ENCODE measurements at regions not wholly inside any gene's neighbourhood (a gene's known extent, or its start where the extent isn't known, plus 50 kb on each side); places are given as distances from the start of the nearest gene placed in this dataset.

GRCh38 chr10:130435961-130436360, 299.8 kb downstream of the GLRX3 start:
- TF ChIP-seq, protein P1, sequence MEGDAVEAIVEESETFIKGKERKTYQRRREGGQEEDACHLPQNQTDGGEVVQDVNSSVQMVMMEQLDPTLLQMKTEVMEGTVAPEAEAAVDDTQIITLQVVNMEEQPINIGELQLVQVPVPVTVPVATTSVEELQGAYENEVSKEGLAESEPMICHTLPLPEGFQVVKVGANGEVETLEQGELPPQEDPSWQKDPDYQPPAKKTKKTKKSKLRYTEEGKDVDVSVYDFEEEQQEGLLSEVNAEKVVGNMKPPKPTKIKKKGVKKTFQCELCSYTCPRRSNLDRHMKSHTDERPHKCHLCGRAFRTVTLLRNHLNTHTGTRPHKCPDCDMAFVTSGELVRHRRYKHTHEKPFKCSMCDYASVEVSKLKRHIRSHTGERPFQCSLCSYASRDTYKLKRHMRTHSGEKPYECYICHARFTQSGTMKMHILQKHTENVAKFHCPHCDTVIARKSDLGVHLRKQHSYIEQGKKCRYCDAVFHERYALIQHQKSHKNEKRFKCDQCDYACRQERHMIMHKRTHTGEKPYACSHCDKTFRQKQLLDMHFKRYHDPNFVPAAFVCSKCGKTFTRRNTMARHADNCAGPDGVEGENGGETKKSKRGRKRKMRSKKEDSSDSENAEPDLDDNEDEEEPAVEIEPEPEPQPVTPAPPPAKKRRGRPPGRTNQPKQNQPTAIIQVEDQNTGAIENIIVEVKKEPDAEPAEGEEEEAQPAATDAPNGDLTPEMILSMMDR (conservative IDR thresholded peaks at IDR 0.05; ENCODE audit: low read depth, low read length) = no peak
- no peaks in the 10 kb centered on the region; the same call in 1 of the 2 replicates for H3K27me3 ChIP-seq (ENCODE audit: insufficient read depth, low read depth)

DNA sequence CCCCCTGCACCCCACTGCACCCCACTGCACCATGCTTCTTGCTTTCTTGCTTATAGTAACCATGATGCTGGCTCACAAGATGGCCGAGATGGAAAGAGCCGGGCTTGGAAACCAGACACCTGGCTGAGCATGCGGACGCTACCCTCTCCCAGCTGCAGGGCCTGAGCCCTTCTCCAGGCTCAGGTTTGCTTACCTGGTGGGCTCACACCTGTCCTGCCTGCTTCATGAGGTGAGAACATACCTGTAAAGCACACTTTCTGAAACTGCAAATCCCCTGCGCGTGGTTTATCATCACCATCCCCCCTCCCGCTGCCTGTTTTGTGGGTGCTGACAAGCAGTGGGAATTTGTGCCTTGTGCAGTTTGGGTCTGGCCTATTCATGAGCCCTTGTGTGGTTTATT, 302.7 kb downstream of the GLRX3 start:
- Histone ChIP-seq H3K4me1 (ENCODE audit: low read depth, poor library complexity, severe bottlenecking) (no peaks in the 10 kb centered on the region), H2AFZ (ENCODE audit: low read depth) (no peak overlapping the region), H3K4me2 (no peak overlapping the region), H3K27ac (no peak overlapping the region), H3K9ac (no peak overlapping the region), H3K27me3 (ENCODE audit: insufficient read depth, low read depth) (peaks cover 4% of the 10 kb centered on the region; the same call in 1 of the 2 replicates), H3K4me3 (IDR thresholded peaks at IDR 0.05; ENCODE audit: insufficient read depth, low read depth, low read length) (no peak overlapping the region), H3K36me3 (ENCODE audit: insufficient read depth) (no peaks in the 10 kb centered on the region), H3K79me2 (ENCODE audit: insufficient read depth, low read depth) (no peaks in the 10 kb centered on the region), H4K20me1 (ENCODE audit: insufficient read depth) (no peaks in the 10 kb centered on the region)
- TF ChIP-seq, protein P1 (conservative IDR thresholded peaks at IDR 0.05; ENCODE audit: low read depth, low read length) = no peak

More at GRCh38 chr10:130435961-130436360, 299.8 kb downstream of the GLRX3 start:
- Histone ChIP-seq H3K36me3 (ENCODE audit: insufficient read depth) (no peaks in the 10 kb centered on the region), H4K20me1 (ENCODE audit: insufficient read depth) (no peaks in the 10 kb centered on the region), H3K4me1 (ENCODE audit: low read depth, poor library complexity, severe bottlenecking) (no peaks in the 10 kb centered on the region), H3K4me2 (no peak overlapping the region), H3K4me3 (IDR thresholded peaks at IDR 0.05; ENCODE audit: insufficient read depth, low read depth, low read length) (no peak overlapping the region), H2AFZ (ENCODE audit: low read depth) (no peak overlapping the region), H3K9ac (no peak overlapping the region), H3K79me2 (ENCODE audit: insufficient read depth, low read depth) (no peaks in the 10 kb centered on the region), H3K27ac (no peak overlapping the region)

GRCh38 chr10:130439766-130440165, 303.6 kb downstream of the GLRX3 start:
- Histone ChIP-seq H3K4me3 (IDR thresholded peaks at IDR 0.05; ENCODE audit: insufficient read depth, low read depth, low read length) (no peak overlapping the region), H3K4me2 (no peak overlapping the region)
- TF ChIP-seq, protein P1 (conservative IDR thresholded peaks at IDR 0.05; ENCODE audit: low read depth, low read length) = no peak

DNA sequence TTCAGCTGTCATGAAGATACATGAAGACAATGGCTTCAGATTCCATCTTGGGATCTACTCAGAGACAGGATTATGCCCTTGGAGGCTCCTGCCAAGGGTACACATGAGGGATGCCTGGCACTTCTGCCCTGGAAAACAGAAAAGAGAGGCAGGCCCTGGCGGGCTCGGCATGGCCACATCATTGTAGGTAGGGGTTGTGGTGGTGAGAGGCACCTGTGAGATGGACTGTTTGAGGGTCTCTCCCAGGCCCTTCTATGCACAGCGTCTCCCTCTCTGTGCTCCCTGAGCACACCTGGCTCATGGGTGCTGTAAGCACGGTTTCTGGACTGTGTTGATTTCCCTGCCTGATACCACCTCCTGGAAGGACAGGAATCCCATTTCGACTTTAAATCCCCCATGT, 304.3 kb downstream of the GLRX3 start:
- Histone ChIP-seq H4K20me1 (ENCODE audit: insufficient read depth) (no peaks in the 10 kb centered on the region), H3K4me1 (ENCODE audit: low read depth, poor library complexity, severe bottlenecking) (no peaks in the 10 kb centered on the region), H3K27ac (no peak overlapping the region), H3K9ac (no peak overlapping the region), H3K4me2 (no peak overlapping the region), H2AFZ (ENCODE audit: low read depth) (no peak overlapping the region), H3K36me3 (ENCODE audit: insufficient read depth) (no peaks in the 10 kb centered on the region), H3K27me3 (ENCODE audit: insufficient read depth, low read depth) (peaks cover 4% of the 10 kb centered on the region; the same call in 1 of the 2 replicates), H3K4me3 (IDR thresholded peaks at IDR 0.05; ENCODE audit: insufficient read depth, low read depth, low read length) (no peak overlapping the region), H3K79me2 (ENCODE audit: insufficient read depth, low read depth) (no peaks in the 10 kb centered on the region)
- TF ChIP-seq, protein P1 (conservative IDR thresholded peaks at IDR 0.05; ENCODE audit: low read depth, low read length) = no peak

More at GRCh38 chr10:130439766-130440165, 303.6 kb downstream of the GLRX3 start:
- H4K20me1 ChIP-seq (ENCODE audit: insufficient read depth) = no peaks in the 10 kb centered on the region
- no peaks in the 10 kb centered on the region for H3K36me3 ChIP-seq (ENCODE audit: insufficient read depth)
- peaks cover 4% of the 10 kb centered on the region; the same call in 1 of the 2 replicates for H3K27me3 ChIP-seq (ENCODE audit: insufficient read depth, low read depth)
- H3K9ac ChIP-seq = no peak overlapping the region
- H3K79me2 ChIP-seq (ENCODE audit: insufficient read depth, low read depth) = no peaks in the 10 kb centered on the region
- H2AFZ ChIP-seq (ENCODE audit: low read depth) = no peak overlapping the region
- H3K4me1 ChIP-seq (ENCODE audit: low read depth, poor library complexity, severe bottlenecking) = no peaks in the 10 kb centered on the region
- no peak overlapping the region for H3K27ac ChIP-seq

Measured in KMS-11 (cell line).